H1 (cell line): ENCODE measurements at regions not wholly inside any gene's neighbourhood (a gene's known extent, or its start where the extent isn't known, plus 50 kb on each side); places are given as distances from the start of the nearest gene placed in this dataset.

Source experiments
- CTCF ChIA-PET: fragments of 300-600 bp; sonication (Branson Sonifier 250); formaldehyde crosslinking; loops from one replicate; lab custom pipeline; 2021; ENCODE audit not compliant: partially characterized antibody; lab: Charles Lee
- POLR2A ChIA-PET: fragments of 300-600 bp; sonication (Branson Sonifier 250); formaldehyde crosslinking; loops from one replicate; lab custom pipeline; 2021; ENCODE audit warnings: inconsistent platforms; ENCODE audit not compliant: partially characterized antibody; lab: Charles Lee
- DNase-seq, 2 experiments: peaks; one replicate each; pipeline versions ENCODE4 v3.0.0 to v3.0.0-alpha.2; 2010 to 2022; ENCODE audit warnings: low spot score in 2 of 2, low read depth in 1 of 2, mixed read lengths in 1 of 2
- FAIRE-seq: peaks from 2 replicates; lab custom pipeline; 2011; peaks lifted over from hg19 to GRCh38; lab: Jason Lieb, UNC
- H2AFZ ChIP-seq: 2 replicates; pipeline ENCODE4 v1.8.1; 2012; ENCODE audit warnings: low read length, inconsistent platforms
- H2AK5ac ChIP-seq: 2 replicates; pipeline ENCODE4 v1.6.1; 2013; ENCODE audit warnings: low read depth, low read length
- H2BK120ac ChIP-seq: replicated peaks from 2 replicates; pipeline ENCODE3; 2013; ENCODE audit warnings: low read depth, low read length, inconsistent platforms
- H2BK12ac ChIP-seq: 2 replicates; pipeline ENCODE4 v1.6.1; 2013; ENCODE audit warnings: low read depth, low read length
- H2BK15ac ChIP-seq: 2 replicates; pipeline ENCODE4 v1.6.1; 2013; ENCODE audit warnings: low read length
- H2BK20ac ChIP-seq: 2 replicates; pipeline ENCODE4 v1.6.1; 2013; ENCODE audit warnings: low read length
- H2BK5ac ChIP-seq: 2 replicates; pipeline ENCODE4 v1.6.1; 2013; ENCODE audit warnings: low read depth, low read length
- H3K14ac ChIP-seq: 2 replicates; pipeline ENCODE4 v1.6.1; 2013; ENCODE audit warnings: inconsistent platforms; ENCODE audit not compliant: insufficient read length
- H3K18ac ChIP-seq: 2 replicates; pipeline ENCODE4 v1.6.1; 2013; ENCODE audit warnings: low read length; ENCODE audit errors: extremely low read depth
- H3K23ac ChIP-seq: 2 replicates; pipeline ENCODE4 v1.6.1; 2013; ENCODE audit warnings: inconsistent platforms; ENCODE audit not compliant: insufficient read length
- H3K23me2 ChIP-seq: 2 replicates; pipeline ENCODE4 v1.6.1; 2013; ENCODE audit warnings: low read depth, low read length
- H3K27ac ChIP-seq: 2 replicates; pipeline ENCODE4 v1.6.1; 2011; ENCODE audit warnings: low read depth, low read length, inconsistent platforms
- H3K27me3 ChIP-seq, 4 experiments: replicated peaks in 1 of 4; 1 replicate in 1 of 4; 2 replicates in 3 of 4; pipeline versions ENCODE4 v1.6.1 to v1.8.1; 2011 to 2013; ENCODE audit warnings: low read length in 3 of 4, mild to moderate bottlenecking in 3 of 4, inconsistent platforms in 2 of 4, mixed read lengths in 2 of 4, moderate library complexity in 1 of 4; ENCODE audit not compliant: control insufficient read depth in 3 of 4, insufficient read depth in 3 of 4; ENCODE audit errors: extremely low read depth in 1 of 4
- H3K36me3 ChIP-seq, 4 experiments: 2 replicates each; pipeline versions ENCODE4 v1.6.1 to v1.8.1; 2011 to 2013; ENCODE audit warnings: mild to moderate bottlenecking in 4 of 4, low read length in 3 of 4, moderate library complexity in 2 of 4, control low read depth in 1 of 4, inconsistent platforms in 1 of 4; ENCODE audit not compliant: insufficient read depth in 4 of 4, control insufficient read depth in 2 of 4
- H3K4ac ChIP-seq: replicated peaks from 2 replicates; pipeline ENCODE3; 2013; ENCODE audit warnings: low read length, low read depth, mixed read lengths, inconsistent platforms; ENCODE audit not compliant: insufficient read length
- H3K4me1 ChIP-seq, 4 experiments: replicated peaks in 1 of 4; 1 replicate in 1 of 4; 2 replicates in 3 of 4; pipeline versions ENCODE4 v1.6.1 to v1.8.1; 2011 to 2013; ENCODE audit warnings: low read length in 3 of 4, inconsistent platforms in 2 of 4, mixed read lengths in 1 of 4; ENCODE audit not compliant: insufficient read depth in 4 of 4, control insufficient read depth in 3 of 4
- H3K4me2 ChIP-seq, 2 experiments: 2 replicates each; pipeline versions ENCODE4 v1.6.1 to v1.8.1; 2011 to 2013; ENCODE audit warnings: low read depth in 2 of 2, low read length in 2 of 2, control low read depth in 1 of 2, inconsistent platforms in 1 of 2, mild to moderate bottlenecking in 1 of 2; ENCODE audit not compliant: insufficient read depth in 1 of 2
- H3K4me3 ChIP-seq, 4 experiments: fragments of 200-600, 300-600 bp in 1 of 4; sonication (generic), shearing (Covaris generic), sonication (Bioruptor Twin) in 1 of 4; 2 replicates each; pipeline versions ENCODE4 v1.5.1 to v1.8.1; 2011 to 2016; ENCODE audit warnings: low read length in 4 of 4, low read depth in 3 of 4, control low read depth in 2 of 4, inconsistent platforms in 2 of 4, mild to moderate bottlenecking in 2 of 4, mixed read lengths in 1 of 4, moderate library complexity in 1 of 4; ENCODE audit not compliant: insufficient read depth in 2 of 4; ENCODE audit errors: extremely low read depth in 1 of 4
- H3K56ac ChIP-seq: replicated peaks from 2 replicates; pipeline ENCODE3; 2013; ENCODE audit warnings: low read depth, mild to moderate bottlenecking, mixed read lengths, low read length, inconsistent platforms; ENCODE audit not compliant: insufficient read length
- H3K79me1 ChIP-seq: 2 replicates; pipeline ENCODE4 v1.6.1; 2013; ENCODE audit warnings: low read depth, low read length, control low read depth
- H3K79me2 ChIP-seq, 2 experiments: 2 replicates each; pipeline versions ENCODE4 v1.6.1 to v1.8.1; 2012 to 2013; ENCODE audit warnings: low read length in 2 of 2, mild to moderate bottlenecking in 2 of 2, inconsistent platforms in 1 of 2; ENCODE audit not compliant: insufficient read depth in 2 of 2, control insufficient read depth in 1 of 2
- H3K9ac ChIP-seq, 4 experiments: replicated peaks in 1 of 4; 1 replicate in 1 of 4; 2 replicates in 3 of 4; pipeline versions ENCODE4 v1.6.1 to v1.8.1; 2011 to 2013; ENCODE audit warnings: low read depth in 3 of 4, low read length in 3 of 4, control low read depth in 2 of 4, mild to moderate bottlenecking in 2 of 4, moderate library complexity in 2 of 4, inconsistent platforms in 1 of 4; ENCODE audit errors: extremely low read depth in 1 of 4
- H3K9me3 ChIP-seq, 2 experiments: 2 replicates each; pipeline versions ENCODE4 v1.6.1 to v1.8.1; 2012 to 2013; ENCODE audit warnings: mild to moderate bottlenecking in 2 of 2, moderate library complexity in 2 of 2, control low read depth in 1 of 2, inconsistent platforms in 1 of 2, low read depth in 1 of 2, low read length in 1 of 2, mixed read lengths in 1 of 2; ENCODE audit not compliant: insufficient read depth in 2 of 2
- H4K20me1 ChIP-seq, 2 experiments: replicated peaks in 1 of 2; 2 replicates each; pipeline versions ENCODE3 to v1.8.1; 2011 to 2013; ENCODE audit warnings: inconsistent platforms in 2 of 2, low read length in 2 of 2, mild to moderate bottlenecking in 1 of 2; ENCODE audit not compliant: insufficient read depth in 2 of 2, control insufficient read depth in 1 of 2
- H4K5ac ChIP-seq: 2 replicates; pipeline ENCODE4 v1.6.1; 2013; ENCODE audit warnings: low read length, low read depth, mixed read lengths, inconsistent platforms; ENCODE audit not compliant: insufficient read length
- H4K8ac ChIP-seq: 2 replicates; pipeline ENCODE4 v1.8.0; 2013; ENCODE audit warnings: mild to moderate bottlenecking, moderate library complexity, low read length, inconsistent platforms; ENCODE audit not compliant: insufficient read depth; ENCODE audit errors: extremely low read depth
- H4K91ac ChIP-seq: replicated peaks from 2 replicates; pipeline ENCODE3; 2013; ENCODE audit warnings: low read length, mixed read lengths, inconsistent platforms; ENCODE audit not compliant: insufficient read length
- BRCA1 ChIP-seq: IDR thresholded peaks from 2 replicates; pipeline ENCODE4 v1.6.1; 2012; ENCODE audit warnings: low read depth, low read length, improper control_type of control experiment
- CTCF ChIP-seq, 3 experiments: IDR thresholded peaks; 1 replicate in 2 of 3; 2 replicates in 1 of 3; pipeline versions ENCODE4 v1.5.1 to v1.6.1; 2011; ENCODE audit warnings: low read length in 3 of 3, mild to moderate bottlenecking in 3 of 3, inconsistent platforms in 2 of 3, low read depth in 1 of 3, moderate library complexity in 1 of 3; ENCODE audit not compliant: insufficient read depth in 1 of 3; ENCODE audit errors: control extremely low read depth in 1 of 3
- GTF2F1 ChIP-seq: IDR thresholded peaks from 2 replicates; pipeline ENCODE4 v1.6.1; 2012; ENCODE audit warnings: low read depth, low read length, improper control_type of control experiment, borderline replicate concordance
- JUN ChIP-seq: IDR thresholded peaks from 2 replicates; pipeline ENCODE4 v1.6.1; 2011; ENCODE audit warnings: low read depth, mild to moderate bottlenecking, improper control_type of control experiment, low read length
- KDM1A ChIP-seq: fragments of 200-600, 300-600 bp; sonication (generic); IDR thresholded peaks from 2 replicates; pipeline ENCODE4 v1.7.1; 2016; ENCODE audit warnings: mild to moderate bottlenecking, low read length, borderline replicate concordance
- NANOG ChIP-seq: IDR thresholded peaks from 2 replicates; pipeline ENCODE4 v1.6.1; 2011; ENCODE audit warnings: low read length, low read depth, mild to moderate bottlenecking, inconsistent platforms; ENCODE audit not compliant: insufficient read depth, poor library complexity, severe bottlenecking
- POLR2A ChIP-seq, 2 experiments: IDR thresholded peaks; 1 replicate in 1 of 2; 2 replicates in 1 of 2; pipeline ENCODE4 v1.6.1; 2011; ENCODE audit warnings: low read depth in 2 of 2, low read length in 2 of 2, mild to moderate bottlenecking in 2 of 2; ENCODE audit errors: control extremely low read depth in 1 of 2
- POU5F1 ChIP-seq: IDR thresholded peaks from 2 replicates; pipeline ENCODE4 v1.6.1; 2011; ENCODE audit warnings: low read depth, mild to moderate bottlenecking, low read length, moderate library complexity
- RBBP5 ChIP-seq: IDR thresholded peaks from 2 replicates; pipeline ENCODE4 v1.7.1; 2012; ENCODE audit warnings: low read depth, mild to moderate bottlenecking, inconsistent platforms, low read length, moderate library complexity, borderline replicate concordance
- RXRA ChIP-seq: IDR thresholded peaks from 2 replicates; pipeline ENCODE4 v1.6.1; 2011; ENCODE audit warnings: low read depth, mild to moderate bottlenecking, low read length, moderate library complexity; ENCODE audit not compliant: insufficient read depth
- SIX5 ChIP-seq: IDR thresholded peaks from 2 replicates; pipeline ENCODE4 v1.6.1; 2011; ENCODE audit warnings: mild to moderate bottlenecking, low read depth, low read length
- SUZ12 ChIP-seq: fragments of 200-600 bp; sonication (generic); IDR thresholded peaks from 2 replicates; pipeline ENCODE4 v1.6.1; 2012; ENCODE audit warnings: mild to moderate bottlenecking, inconsistent platforms, low read length, moderate library complexity, mixed read lengths
- WGBS, 2 experiments: shearing (Covaris generic) in 1 of 2; methylation state at CpG; one replicate each; pipeline versions ENCODE4 v1.1.6 to v1.1.7; 2013 to 2015; ENCODE audit warnings: low lambda C conversion rate in 2 of 2, mixed read lengths in 2 of 2, inconsistent platforms in 1 of 2, low coverage in 1 of 2, missing lambda C conversion rate in 1 of 2; ENCODE audit not compliant: insufficient replicate concordance in 2 of 2, insufficient coverage in 1 of 2, insufficient read length in 1 of 2; ENCODE audit errors: extremely low coverage in 1 of 2, missing lambda C conversion rate in 1 of 2; 5-methylcytosine and 5-hydroxymethylcytosine counted together

DNA sequence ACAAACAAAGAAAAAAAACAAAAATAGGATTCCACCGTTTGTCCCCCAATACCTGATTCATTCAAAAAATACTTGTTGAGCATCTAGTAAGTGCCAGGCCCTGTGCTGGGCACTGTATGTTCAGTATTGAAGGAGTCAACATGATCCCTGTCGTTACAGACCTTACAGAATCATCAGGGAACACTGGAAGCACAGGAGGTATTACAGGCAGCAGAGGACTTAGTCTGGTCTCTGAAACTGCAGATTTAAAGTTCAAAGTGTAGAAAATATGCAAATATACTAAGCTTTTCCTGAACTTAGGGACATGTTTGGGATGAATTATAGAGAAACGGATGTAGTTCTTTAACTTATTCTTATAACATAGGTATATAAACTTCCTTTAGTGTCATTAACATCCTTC is 160.7 kb upstream of the RFC3 start:
- H3K4me2 ChIP-seq = no peak overlapping the region
- H3K27ac ChIP-seq = no peak overlapping the region
- H3K4ac ChIP-seq = no peak overlapping the region
- no peaks in the 10 kb centered on the region for H4K20me1 ChIP-seq
- H3K36me3 ChIP-seq = no peaks in the 10 kb centered on the region
- H2BK15ac ChIP-seq = no peak overlapping the region
- H3K14ac ChIP-seq = no peak overlapping the region
- no peak overlapping the region for H2BK12ac ChIP-seq
- H3K23ac ChIP-seq = no peak overlapping the region
- H2BK120ac ChIP-seq = no peak overlapping the region
- no peak overlapping the region for H3K56ac ChIP-seq
- H2AK5ac ChIP-seq = no peak overlapping the region
- ChIA-PET POLR2A (no interaction called here), CTCF (interaction anchor here (0.6 to 0.7 kb wide), 2 partner anchors 653 to 1886 kb away, joined by 3 to 5 read pairs; no protein-coding TSS in a partner anchor)
- H3K9ac ChIP-seq = no peak overlapping the region
- no peak overlapping the region for H4K5ac ChIP-seq
- H3K79me1 ChIP-seq = no peaks in the 10 kb centered on the region
- no peak for FAIRE-seq
- no peaks in the 10 kb centered on the region for H3K4me1 ChIP-seq
- no peaks in the 10 kb centered on the region for H3K23me2 ChIP-seq
- H3K18ac ChIP-seq = no peak overlapping the region
- WGBS, 2 experiments = 93% methylated on average over 3 of the region's 3 CpGs; no CpG with 5 or more reads in 1 of the 2 experiments
- no peak overlapping the region for H2AFZ ChIP-seq
- no peaks in the 10 kb centered on the region for H3K9me3 ChIP-seq
- H2BK20ac ChIP-seq = no peak overlapping the region
- H3K79me2 ChIP-seq = no peaks in the 10 kb centered on the region
- no peak overlapping the region for H2BK5ac ChIP-seq
- no peak for TF ChIP-seq GTF2F1
- TF ChIP-seq POU5F1 = no peak
- TF ChIP-seq KDM1A = no peak
- TF ChIP-seq CTCF (IDR thresholded peaks at IDR 0.05; ENCODE audit: control extremely low read depth in 1 of 3, insufficient read depth in 1 of 3, low read depth in 1 of 3, low read length in 3 of 3) = no peak
- no peak for TF ChIP-seq JUN
- TF ChIP-seq SIX5 = no peak
- TF ChIP-seq NANOG = no peak
- no peak for TF ChIP-seq POLR2A (IDR thresholded peaks at IDR 0.05; ENCODE audit: control extremely low read depth in 1 of 2, low read depth in 2 of 2, low read length in 2 of 2)
- TF ChIP-seq RXRA = no peak
- TF ChIP-seq RBBP5 = no peak
- no peak for TF ChIP-seq SUZ12
- no peak for TF ChIP-seq BRCA1
- H4K8ac ChIP-seq = no peak overlapping the region
- H4K91ac ChIP-seq = no peak overlapping the region
- peaks cover 0 to 1% (median 0%) of the 10 kb centered on the region in 4 experiments; a peak in 1 of 7 replicates for H3K27me3 ChIP-seq
- no peak for DNase-seq
- H3K4me3 ChIP-seq = no peak overlapping the region
